ENCODE measurements at regions not wholly inside any gene's neighbourhood (a gene's known extent, or its start where the extent isn't known, plus 50 kb on each side); places are given as distances from the start of the nearest gene placed in this dataset.

- TF ChIP-seq CTCF (IDR thresholded peaks at IDR 0.05; ENCODE audit: insufficient read depth, low read depth, low read length) (no peak), EZH2 (IDR thresholded peaks at IDR 0.05; ENCODE audit: insufficient read depth, low read length) (no peak)
Observed at GRCh38 chr5:108545301-108545700, 163.4 kb upstream of the FBXL17 start.

Data from astrocyte (in vitro differentiated cells and primary cell).